ENCODE measurements at regions not wholly inside any gene's neighbourhood (a gene's known extent, or its start where the extent isn't known, plus 50 kb on each side); places are given as distances from the start of the nearest gene placed in this dataset.

- Histone ChIP-seq H3K4me1 (no peaks in the 10 kb centered on the region), H3K9me3 (no peaks in the 10 kb centered on the region), H3K27me3 (no peaks in the 10 kb centered on the region), H3K4me3 (no peak overlapping the region), H3K36me3 (no peaks in the 10 kb centered on the region), H3K27ac (no peak overlapping the region)
- intact Hi-C loops (cut with DNase I; ENCODE audit: low total_unique reads) (no loop called here), in situ Hi-C loops (cut with MboI; ENCODE audit: low sequenced_read_pairs in 4 of 4) (no loop called here)
- no peak for ATAC-seq
- DNase-seq: no peak
- no peak for TF ChIP-seq POLR2A (IDR thresholded peaks at IDR 0.05)
- TF ChIP-seq CTCF (IDR thresholded peaks at IDR 0.05 in 4 of 5, conservative IDR thresholded peaks at IDR 0.05 in 1 of 5): no peak
Measured at GRCh38 chr9:95645992-95646391, 129.2 kb upstream of the PTCH1 start.

GRCh38 chr9:95645579-95645978, 128.8 kb upstream of the PTCH1 start:
- H3K4me3 ChIP-seq: no peak overlapping the region
- intact Hi-C loops (cut with DNase I; ENCODE audit: low total_unique reads): no loop called here
- in situ Hi-C loops (cut with MboI; ENCODE audit: low sequenced_read_pairs in 4 of 4): no loop called here
- ATAC-seq (no peak), DNase-seq (no peak)
- no peaks in the 10 kb centered on the region for H3K36me3 ChIP-seq
- TF ChIP-seq POLR2A (IDR thresholded peaks at IDR 0.05): no peak
- no peaks in the 10 kb centered on the region for H3K4me1 ChIP-seq
- no peaks in the 10 kb centered on the region for H3K27me3 ChIP-seq
- no peak overlapping the region for H3K27ac ChIP-seq
- no peaks in the 10 kb centered on the region for H3K9me3 ChIP-seq

GRCh38 chr9:95644377-95644776, 127.6 kb upstream of the PTCH1 start:
- in situ Hi-C loops (cut with MboI; ENCODE audit: low sequenced_read_pairs in 4 of 4): no loop called here
- no peaks in the 10 kb centered on the region for H3K9me3 ChIP-seq

GRCh38 chr9:95643619-95644018, 126.8 kb upstream of the PTCH1 start:
- Histone ChIP-seq H3K4me3 (no peak overlapping the region), H3K4me1 (no peaks in the 10 kb centered on the region), H3K36me3 (no peaks in the 10 kb centered on the region), H3K27me3 (no peaks in the 10 kb centered on the region), H3K27ac (no peak overlapping the region), H3K9me3 (no peaks in the 10 kb centered on the region)
- in situ Hi-C loops (cut with MboI; ENCODE audit: low sequenced_read_pairs in 4 of 4): no loop called here
- intact Hi-C loops (cut with DNase I; ENCODE audit: low total_unique reads): no loop called here
- no peak for TF ChIP-seq POLR2A (IDR thresholded peaks at IDR 0.05)
- DNase-seq: no peak
- no peak for ATAC-seq

More at GRCh38 chr9:95644377-95644776, 127.6 kb upstream of the PTCH1 start:
- Histone ChIP-seq H3K36me3 (no peaks in the 10 kb centered on the region), H3K4me1 (no peaks in the 10 kb centered on the region), H3K4me3 (no peak overlapping the region), H3K27me3 (no peaks in the 10 kb centered on the region), H3K27ac (no peak overlapping the region)
- no peak for DNase-seq
- ATAC-seq: no peak
- intact Hi-C loops (cut with DNase I; ENCODE audit: low total_unique reads): no loop called here
- TF ChIP-seq POLR2A (IDR thresholded peaks at IDR 0.05) (no peak), CTCF (IDR thresholded peaks at IDR 0.05 in 4 of 5, conservative IDR thresholded peaks at IDR 0.05 in 1 of 5) (no peak)

GRCh38 chr9:95642189-95642588, 125.4 kb upstream of the PTCH1 start:
- Histone ChIP-seq H3K27ac (no peak overlapping the region), H3K27me3 (peaks cover 0 to 2% (median 0%) of the 10 kb centered on the region in 3 donors), H3K4me1 (no peaks in the 10 kb centered on the region), H3K4me3 (no peak overlapping the region), H3K9me3 (no peaks in the 10 kb centered on the region), H3K36me3 (no peaks in the 10 kb centered on the region)
- TF ChIP-seq POLR2A (IDR thresholded peaks at IDR 0.05) (no peak), CTCF (IDR thresholded peaks at IDR 0.05 in 4 of 5, conservative IDR thresholded peaks at IDR 0.05 in 1 of 5) (no peak)
- no peak for ATAC-seq
- intact Hi-C loops (cut with DNase I; ENCODE audit: low total_unique reads): no loop called here
- in situ Hi-C loops (cut with MboI; ENCODE audit: low sequenced_read_pairs in 4 of 4): no loop called here
- DNase-seq: no peak

- no peaks in the 10 kb centered on the region for H3K9me3 ChIP-seq
- no peaks in the 10 kb centered on the region for H3K4me1 ChIP-seq
- DNase-seq: no peak
- ATAC-seq: no peak
- peaks cover 0 to 2% (median 0%) of the 10 kb centered on the region in 3 donors for H3K27me3 ChIP-seq
- H3K4me3 ChIP-seq: no peak overlapping the region
- no peaks in the 10 kb centered on the region for H3K36me3 ChIP-seq
- intact Hi-C loops (cut with DNase I; ENCODE audit: low total_unique reads): no loop called here
- H3K27ac ChIP-seq: no peak overlapping the region
- in situ Hi-C loops (cut with MboI; ENCODE audit: low sequenced_read_pairs in 4 of 4): no loop called here
- TF ChIP-seq CTCF (IDR thresholded peaks at IDR 0.05 in 4 of 5, conservative IDR thresholded peaks at IDR 0.05 in 1 of 5) (no peak), POLR2A (IDR thresholded peaks at IDR 0.05) (no peak)
Measured at GRCh38 chr9:95641586-95641985, 124.8 kb upstream of the PTCH1 start.

Data from gastrocnemius medialis (tissue), 4 donors.